Ovary (tissue), 7 donors: ENCODE measurements at regions not wholly inside any gene's neighbourhood (a gene's known extent, or its start where the extent isn't known, plus 50 kb on each side); places are given as distances from the start of the nearest gene placed in this dataset.

Experiments
- DNase-seq, 5 donors: peaks; one replicate each; pipeline ENCODE4 v3.0.0-alpha.2; 2019 to 2020
- H3K27ac ChIP-seq, 2 donors: fragments of 200-600 bp; one replicate each; pipeline versions ENCODE4 v1.5.1 to v1.8.0; 2019 to 2022
- H3K27me3 ChIP-seq: fragments of 200-600 bp; one replicate; pipeline ENCODE4 v1.8.0; 2022
- H3K36me3 ChIP-seq: fragments of 200-600 bp; sonication (generic); one replicate; pipeline ENCODE4 v1.5.1; 2019
- H3K4me1 ChIP-seq: one replicate; pipeline ENCODE4 v1.8.1; 2013; ENCODE audit warnings: mild to moderate bottlenecking, moderate library complexity; ENCODE audit not compliant: insufficient read depth
- H3K4me3 ChIP-seq: fragments of 200-600 bp; sonication (generic); one replicate; pipeline ENCODE4 v1.5.1; 2017
- H3K9me3 ChIP-seq, 2 donors: fragments of 200-600 bp in 1 of 2; sonication (generic) in 1 of 2; one replicate each; pipeline versions ENCODE4 v1.5.1 to v1.8.1; 2013 to 2019; ENCODE audit warnings: mild to moderate bottlenecking in 1 of 2, moderate library complexity in 1 of 2
- EP300 ChIP-seq: sonication (generic); formaldehyde crosslinking; IDR thresholded peaks from one replicate; pipeline ENCODE4 v1.6.1; 2017; ENCODE audit warnings: antibody characterized with exemption
- POLR2A ChIP-seq: fragments of 450-650 bp; IDR thresholded peaks from one replicate; pipeline ENCODE4 v1.6.1; 2017; ENCODE audit warnings: antibody characterized with exemption, mild to moderate bottlenecking, moderate library complexity
- WGBS, 3 donors: extraction: QIAGEN DNeasy Blood & Tissue Kit in 1 of 3; methylation state at CpG; one replicate each; pipeline versions ENCODE4 v1.1.5 to v1.1.7; 2013 to 2017; 5-methylcytosine and 5-hydroxymethylcytosine counted together
- intact Hi-C, 4 donors: fragments of 100-400 bp; cut with DNase I; formaldehyde crosslinking; loops; one replicate each; pipeline versions ENCODE4 v1.11.0 to v1.15.1; 2022 to 2023
- TF ChIP-seq, protein P1 (sequence below), 3 donors: fragments of 450-650 bp in 2 of 3; fragments of 200-600 bp in 1 of 3; IDR thresholded peaks; one replicate each; pipeline versions ENCODE4 v1.5.1 to v1.8.0; 2016 to 2022; ENCODE audit warnings: antibody characterized with exemption in 3 of 3, mild to moderate bottlenecking in 1 of 3
- donor health status: DM: no; HTN: no; CAD: no; lungs with moderate emphysema.
- donor health status: DM: no; HTN: no; CAD: no.
- donor health status: Bipolar disorder and iron deficiency.
- donor health status: DM: no; HTN: no; CAD: no.
- donor health status: DM: yes; HTN: yes; CAD: no.

DNA sequence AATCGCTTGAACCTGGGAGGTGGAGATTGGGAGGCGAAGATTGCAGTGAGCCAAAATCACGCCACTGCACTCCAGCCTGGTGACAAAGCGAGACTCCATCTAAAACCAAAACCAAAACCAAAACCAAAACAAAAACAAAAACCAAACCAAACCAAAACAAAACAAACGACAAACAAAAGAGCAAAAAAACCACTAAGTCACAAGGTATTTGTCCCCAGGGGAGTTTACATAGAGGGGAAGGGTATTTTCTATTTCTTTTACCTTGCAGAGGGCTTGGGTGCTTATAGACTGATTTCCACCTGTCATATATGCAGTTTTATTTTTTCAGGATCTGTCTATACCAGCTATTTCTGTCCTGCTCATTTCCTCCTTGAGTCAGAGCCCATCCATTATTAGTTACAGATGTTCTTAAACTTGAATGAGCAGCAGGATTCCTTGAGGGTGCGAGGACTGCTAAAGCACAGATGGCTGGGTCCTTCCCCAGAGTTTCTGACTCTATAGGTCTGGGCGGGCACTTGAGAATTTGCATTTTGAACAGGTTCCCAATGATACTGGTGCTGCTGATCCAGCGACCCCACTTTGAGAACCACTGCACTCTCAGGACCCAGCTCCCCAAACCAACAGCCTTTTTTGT, 102.2 kb upstream of the UXS1 start:
- H3K27me3 ChIP-seq = no peaks in the 10 kb centered on the region
- H3K4me1 ChIP-seq = no peaks in the 10 kb centered on the region
- no peaks in the 10 kb centered on the region for H3K36me3 ChIP-seq
- TF ChIP-seq POLR2A = no peak
- TF ChIP-seq, protein P1, sequence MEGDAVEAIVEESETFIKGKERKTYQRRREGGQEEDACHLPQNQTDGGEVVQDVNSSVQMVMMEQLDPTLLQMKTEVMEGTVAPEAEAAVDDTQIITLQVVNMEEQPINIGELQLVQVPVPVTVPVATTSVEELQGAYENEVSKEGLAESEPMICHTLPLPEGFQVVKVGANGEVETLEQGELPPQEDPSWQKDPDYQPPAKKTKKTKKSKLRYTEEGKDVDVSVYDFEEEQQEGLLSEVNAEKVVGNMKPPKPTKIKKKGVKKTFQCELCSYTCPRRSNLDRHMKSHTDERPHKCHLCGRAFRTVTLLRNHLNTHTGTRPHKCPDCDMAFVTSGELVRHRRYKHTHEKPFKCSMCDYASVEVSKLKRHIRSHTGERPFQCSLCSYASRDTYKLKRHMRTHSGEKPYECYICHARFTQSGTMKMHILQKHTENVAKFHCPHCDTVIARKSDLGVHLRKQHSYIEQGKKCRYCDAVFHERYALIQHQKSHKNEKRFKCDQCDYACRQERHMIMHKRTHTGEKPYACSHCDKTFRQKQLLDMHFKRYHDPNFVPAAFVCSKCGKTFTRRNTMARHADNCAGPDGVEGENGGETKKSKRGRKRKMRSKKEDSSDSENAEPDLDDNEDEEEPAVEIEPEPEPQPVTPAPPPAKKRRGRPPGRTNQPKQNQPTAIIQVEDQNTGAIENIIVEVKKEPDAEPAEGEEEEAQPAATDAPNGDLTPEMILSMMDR (IDR thresholded peaks at IDR 0.05) = no peak
- TF ChIP-seq EP300 = no peak
- DNase-seq = no peak
- H3K27ac ChIP-seq = no peak overlapping the region
- H3K4me3 ChIP-seq = no peak overlapping the region
- H3K9me3 ChIP-seq = no peaks in the 10 kb centered on the region
- intact Hi-C loops = no loop called here
- WGBS, 3 donors = 91 to 94% (median 94%) methylated on average over 8 of the region's 8 CpGs

DNA sequence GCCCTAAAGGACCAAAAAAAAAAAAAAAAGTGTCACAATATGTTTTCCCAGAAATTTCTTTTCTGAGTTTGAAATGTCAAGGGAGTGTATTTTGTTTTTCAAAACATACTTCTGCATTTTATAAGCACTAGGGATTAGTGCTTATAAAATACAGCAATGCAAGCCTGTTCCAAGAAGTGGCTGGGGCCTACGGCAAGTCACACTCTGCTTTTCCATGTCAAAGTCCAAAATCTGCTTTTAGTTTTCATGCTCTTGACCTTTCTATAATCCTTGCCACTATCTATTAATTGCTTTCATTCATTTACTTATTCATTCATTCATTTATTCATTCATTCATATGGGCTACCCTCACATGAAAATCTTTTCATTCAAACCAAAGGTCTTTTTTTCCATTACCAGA, 100.1 kb upstream of the UXS1 start:
- H3K27me3 ChIP-seq = no peaks in the 10 kb centered on the region
- no peak for DNase-seq
- H3K27ac ChIP-seq = no peak overlapping the region
- no peak overlapping the region for H3K4me3 ChIP-seq
- no peaks in the 10 kb centered on the region for H3K4me1 ChIP-seq
- 20 to 48% (median 25%) methylated on average over 1 of the region's 1 CpG for WGBS, 3 donors
- H3K9me3 ChIP-seq = no peaks in the 10 kb centered on the region
- intact Hi-C loops = no loop called here
- no peaks in the 10 kb centered on the region for H3K36me3 ChIP-seq
- TF ChIP-seq POLR2A (no peak), EP300 (no peak)
- TF ChIP-seq, protein P1 (IDR thresholded peaks at IDR 0.05) = no peak

DNA sequence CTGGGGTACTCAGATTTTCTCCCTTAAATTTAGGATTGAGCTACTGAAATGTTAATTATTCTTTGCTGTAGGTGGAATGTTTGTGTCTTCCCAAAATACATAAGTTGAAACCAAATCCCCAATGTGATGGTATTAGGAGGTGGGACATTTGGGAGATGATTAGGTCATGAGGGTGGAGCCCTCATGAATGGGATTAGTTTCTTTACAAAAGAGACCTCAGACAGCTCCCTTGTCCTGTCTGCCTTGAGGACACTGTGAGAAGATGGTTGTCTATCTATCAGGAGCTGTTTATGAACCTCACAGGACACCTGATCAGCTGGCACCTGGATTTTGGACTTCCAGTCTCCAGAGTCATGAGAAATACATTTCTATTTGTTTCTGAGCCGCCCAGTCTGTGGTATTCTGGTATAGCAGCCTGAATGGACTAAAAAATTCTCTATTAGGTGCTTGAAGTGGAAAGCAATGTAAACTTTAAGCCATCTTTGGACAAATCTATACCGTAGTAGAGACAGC, 99.2 kb upstream of the UXS1 start:
- TF ChIP-seq POLR2A (no peak), EP300 (no peak)
- TF ChIP-seq, protein P1 (IDR thresholded peaks at IDR 0.05) = no peak
- Histone ChIP-seq H3K36me3 (no peaks in the 10 kb centered on the region), H3K4me3 (no peak overlapping the region), H3K4me1 (no peaks in the 10 kb centered on the region), H3K9me3 (no peaks in the 10 kb centered on the region), H3K27me3 (no peaks in the 10 kb centered on the region), H3K27ac (no peak overlapping the region)
- WGBS, 3 donors = 47 to 64% (median 58%) methylated on average over 2 of the region's 2 CpGs
- intact Hi-C loops = no loop called here
- no peak for DNase-seq

DNA sequence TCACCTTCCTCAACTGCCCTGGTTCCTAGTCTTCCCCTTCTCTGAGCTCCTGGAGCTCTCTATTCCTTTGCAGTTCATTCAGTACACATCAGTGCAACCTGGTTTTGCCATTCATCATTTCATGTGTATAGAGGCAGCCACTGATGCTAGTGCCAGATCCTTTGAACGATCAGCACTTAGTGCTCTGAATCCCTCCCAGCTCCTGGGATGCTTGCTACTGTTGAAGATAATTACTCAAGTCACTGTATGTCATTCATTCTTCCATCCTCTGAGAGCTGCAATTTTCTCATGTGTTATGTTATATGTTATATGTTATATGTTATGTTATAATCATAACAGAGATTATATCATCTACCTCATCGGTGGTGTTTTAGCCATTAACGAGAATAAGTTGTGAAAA, 98.5 kb upstream of the UXS1 start:
- WGBS, 3 donors = 78 to 88% (median 79%) methylated on average over 3 of the region's 3 CpGs
- H3K4me3 ChIP-seq = no peak overlapping the region
- H3K4me1 ChIP-seq = no peaks in the 10 kb centered on the region
- H3K36me3 ChIP-seq = no peaks in the 10 kb centered on the region
- intact Hi-C loops = no loop called here
- no peak overlapping the region for H3K27ac ChIP-seq
- no peak for DNase-seq
- no peaks in the 10 kb centered on the region for H3K9me3 ChIP-seq
- TF ChIP-seq POLR2A (no peak), EP300 (no peak)
- TF ChIP-seq, protein P1 (IDR thresholded peaks at IDR 0.05) = no peak
- no peaks in the 10 kb centered on the region for H3K27me3 ChIP-seq
